ENCODE measurements at regions not wholly inside any gene's neighbourhood (a gene's known extent, or its start where the extent isn't known, plus 50 kb on each side); places are given as distances from the start of the nearest gene placed in this dataset.
"Not testable (repeated sequence)": the region's sequence is repeated elsewhere in the genome, so short reads cannot be mapped to it uniquely, and the experiment has no call there.

DNA sequence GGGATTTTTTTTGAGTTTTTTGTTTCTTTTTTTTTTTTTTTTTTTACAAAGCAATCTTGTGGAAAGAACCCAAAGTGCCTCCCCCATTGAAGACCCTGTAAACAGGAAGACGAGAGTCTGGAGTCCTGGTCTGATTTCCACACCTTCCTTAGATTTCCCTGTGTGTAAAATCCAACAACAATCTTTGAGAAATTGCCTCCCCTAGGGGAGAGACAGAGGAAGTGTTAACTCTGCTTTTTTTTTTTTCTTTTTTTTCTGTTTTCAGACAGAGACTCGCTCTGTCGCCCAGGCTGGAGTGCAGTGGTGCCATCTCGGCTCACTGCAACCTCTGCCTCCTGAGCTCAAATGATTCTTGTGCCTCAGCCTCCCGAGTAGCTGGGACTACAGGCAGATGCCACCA lies 82.0 kb upstream of the CLEC6A start:
- TF ChIP-seq, protein P1, sequence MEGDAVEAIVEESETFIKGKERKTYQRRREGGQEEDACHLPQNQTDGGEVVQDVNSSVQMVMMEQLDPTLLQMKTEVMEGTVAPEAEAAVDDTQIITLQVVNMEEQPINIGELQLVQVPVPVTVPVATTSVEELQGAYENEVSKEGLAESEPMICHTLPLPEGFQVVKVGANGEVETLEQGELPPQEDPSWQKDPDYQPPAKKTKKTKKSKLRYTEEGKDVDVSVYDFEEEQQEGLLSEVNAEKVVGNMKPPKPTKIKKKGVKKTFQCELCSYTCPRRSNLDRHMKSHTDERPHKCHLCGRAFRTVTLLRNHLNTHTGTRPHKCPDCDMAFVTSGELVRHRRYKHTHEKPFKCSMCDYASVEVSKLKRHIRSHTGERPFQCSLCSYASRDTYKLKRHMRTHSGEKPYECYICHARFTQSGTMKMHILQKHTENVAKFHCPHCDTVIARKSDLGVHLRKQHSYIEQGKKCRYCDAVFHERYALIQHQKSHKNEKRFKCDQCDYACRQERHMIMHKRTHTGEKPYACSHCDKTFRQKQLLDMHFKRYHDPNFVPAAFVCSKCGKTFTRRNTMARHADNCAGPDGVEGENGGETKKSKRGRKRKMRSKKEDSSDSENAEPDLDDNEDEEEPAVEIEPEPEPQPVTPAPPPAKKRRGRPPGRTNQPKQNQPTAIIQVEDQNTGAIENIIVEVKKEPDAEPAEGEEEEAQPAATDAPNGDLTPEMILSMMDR (IDR thresholded peaks at IDR 0.05; ENCODE audit: low read depth, low read length, missing control alignments) = peak; percentile 20
- in situ Hi-C loops (cut with HindIII; ENCODE audit: low sequenced_read_pairs); DNase-seq (ENCODE audit: low read depth); H3K4me3 ChIP-seq (ENCODE audit: low read depth, low read length): not testable (repeated sequence)

DNA sequence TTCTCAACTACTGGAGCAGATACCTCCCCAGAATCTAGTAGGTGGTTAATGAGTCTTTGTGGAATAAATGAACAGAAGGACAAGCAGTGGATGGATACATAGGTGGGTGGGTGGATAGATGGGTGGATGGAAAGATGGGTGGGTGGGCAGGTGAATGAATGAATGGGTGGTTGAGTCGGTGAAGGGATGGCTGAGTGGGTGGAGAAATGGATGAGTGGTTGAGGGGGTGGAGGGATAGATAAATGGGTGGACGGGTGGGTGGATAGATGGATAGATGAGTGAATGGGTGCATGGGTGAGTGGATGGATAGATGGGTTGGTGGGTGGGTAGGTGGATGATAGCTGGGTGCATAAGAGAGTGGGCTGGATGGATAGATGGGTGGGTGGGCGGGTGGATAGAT lies 80.6 kb upstream of the CLEC6A start:
- in situ Hi-C loops (cut with HindIII; ENCODE audit: low sequenced_read_pairs); H3K4me3 ChIP-seq (ENCODE audit: low read depth, low read length); DNase-seq (ENCODE audit: low read depth): not testable (repeated sequence)

DNA sequence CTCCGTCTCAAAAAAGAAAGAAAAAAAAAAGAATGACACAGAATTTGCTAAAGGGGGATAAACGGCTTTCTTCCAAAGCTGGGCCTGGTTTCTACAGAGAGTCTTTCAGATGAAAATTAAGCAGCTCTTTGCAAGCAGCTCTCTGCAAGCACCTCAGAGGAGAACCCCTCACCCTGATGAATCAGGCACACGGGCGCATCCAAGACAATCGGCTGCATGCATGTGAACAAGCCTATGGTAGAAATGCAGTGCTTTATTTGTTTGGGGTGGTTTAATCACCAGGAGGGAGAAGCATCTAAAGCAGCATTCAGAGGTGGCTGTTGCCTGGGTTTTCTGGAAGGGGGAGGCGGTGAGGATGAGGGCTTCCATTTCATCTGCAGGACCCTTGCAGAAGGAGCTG lies 78.0 kb upstream of the CLEC6A start:
- in situ Hi-C loops (cut with HindIII; ENCODE audit: low sequenced_read_pairs); DNase-seq (ENCODE audit: low read depth); H3K4me3 ChIP-seq (ENCODE audit: low read depth, low read length): not testable (repeated sequence)

DNA sequence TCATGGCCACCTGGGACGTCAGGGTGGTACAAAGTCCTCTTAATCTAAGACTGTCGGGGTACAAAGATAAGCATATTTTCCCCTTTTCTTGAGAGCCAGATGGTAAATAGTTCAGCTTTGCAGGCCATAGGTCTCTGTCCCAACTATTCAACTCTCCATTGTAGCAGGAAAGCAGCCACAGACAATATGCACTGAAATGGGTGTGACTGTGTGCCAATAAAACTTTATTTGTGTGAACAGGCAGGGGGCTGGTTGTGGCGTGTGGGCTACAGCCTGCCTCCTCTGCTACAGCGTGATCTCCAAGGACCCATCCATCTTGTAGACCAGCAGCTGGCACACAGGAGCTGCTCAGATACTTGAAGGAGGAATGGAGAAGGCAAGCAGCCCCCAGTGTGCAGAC lies 73.2 kb upstream of the CLEC6A start:
- DNase-seq (ENCODE audit: low read depth); in situ Hi-C loops (cut with HindIII; ENCODE audit: low sequenced_read_pairs): not testable (repeated sequence)

DNA sequence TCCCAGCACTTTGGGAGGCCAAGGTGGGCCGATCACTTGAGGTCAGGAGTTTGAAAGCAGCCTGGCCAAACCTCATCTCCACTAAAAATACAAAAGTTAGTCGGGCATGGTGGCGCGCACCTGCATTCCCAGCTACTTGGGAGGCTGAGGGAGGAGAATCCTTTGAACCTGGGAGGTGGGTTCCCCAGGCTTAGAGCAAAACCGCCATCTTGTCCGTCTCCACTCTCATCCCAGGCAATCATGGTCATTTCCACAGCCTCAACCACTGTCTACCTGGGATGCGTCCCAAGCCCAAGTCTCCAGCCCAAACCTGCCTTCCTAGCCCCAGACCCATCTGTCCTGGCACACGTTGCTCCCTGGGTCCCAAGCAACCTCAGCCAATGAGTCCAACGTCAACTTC lies 71.1 kb upstream of the CLEC6A start:
- in situ Hi-C loops (cut with HindIII; ENCODE audit: low sequenced_read_pairs); H3K4me3 ChIP-seq (ENCODE audit: low read depth, low read length); DNase-seq (ENCODE audit: low read depth): not testable (repeated sequence)

More for the DNA sequence above, 73.2 kb upstream of the CLEC6A start:
- not testable (repeated sequence) for H3K4me3 ChIP-seq (ENCODE audit: low read depth, low read length)

DNA sequence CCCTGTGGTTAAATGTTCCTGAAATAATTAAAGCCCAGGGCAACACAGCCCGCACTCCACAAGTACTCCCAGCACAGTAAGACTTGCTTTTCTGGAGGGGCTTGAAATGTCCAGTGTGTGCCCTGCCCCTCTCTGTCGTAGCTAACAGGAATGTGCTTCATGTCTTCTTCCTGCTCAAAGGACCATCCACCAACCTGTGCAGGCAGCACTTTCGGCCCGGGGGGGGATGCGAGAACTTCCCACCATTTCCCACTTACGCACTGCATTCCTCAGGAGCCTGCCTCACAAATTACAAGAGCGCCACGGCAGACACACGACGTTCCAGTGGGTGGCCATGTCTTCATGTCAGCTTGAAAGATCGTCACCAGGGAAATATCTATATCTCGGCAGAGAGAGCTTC lies 70.3 kb upstream of the CLEC6A start:
- DNase-seq (ENCODE audit: low read depth); H3K4me3 ChIP-seq (ENCODE audit: low read depth, low read length); in situ Hi-C loops (cut with HindIII; ENCODE audit: low sequenced_read_pairs): not testable (repeated sequence)

DNA sequence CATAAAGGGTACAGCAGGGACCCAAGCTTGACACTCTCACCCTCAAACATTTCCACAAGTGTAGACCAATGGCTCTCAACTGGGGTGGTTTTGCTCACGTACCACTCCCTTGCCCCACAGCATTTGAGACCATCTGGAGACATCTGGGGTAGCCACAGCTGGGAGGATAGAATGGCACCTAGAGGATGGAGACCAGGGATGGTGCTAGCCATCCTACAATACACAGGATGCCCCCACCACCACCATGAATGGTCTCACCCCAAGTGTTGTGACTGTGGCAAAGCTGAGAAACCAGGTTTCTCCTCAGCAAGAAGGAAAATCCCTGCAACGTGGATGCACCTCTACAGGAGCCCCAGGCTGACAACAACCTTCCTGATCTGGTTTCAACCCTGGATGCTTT lies 69.1 kb upstream of the CLEC6A start:
- in situ Hi-C loops (cut with HindIII; ENCODE audit: low sequenced_read_pairs); H3K4me3 ChIP-seq (ENCODE audit: low read depth, low read length); DNase-seq (ENCODE audit: low read depth): not testable (repeated sequence)

DNA sequence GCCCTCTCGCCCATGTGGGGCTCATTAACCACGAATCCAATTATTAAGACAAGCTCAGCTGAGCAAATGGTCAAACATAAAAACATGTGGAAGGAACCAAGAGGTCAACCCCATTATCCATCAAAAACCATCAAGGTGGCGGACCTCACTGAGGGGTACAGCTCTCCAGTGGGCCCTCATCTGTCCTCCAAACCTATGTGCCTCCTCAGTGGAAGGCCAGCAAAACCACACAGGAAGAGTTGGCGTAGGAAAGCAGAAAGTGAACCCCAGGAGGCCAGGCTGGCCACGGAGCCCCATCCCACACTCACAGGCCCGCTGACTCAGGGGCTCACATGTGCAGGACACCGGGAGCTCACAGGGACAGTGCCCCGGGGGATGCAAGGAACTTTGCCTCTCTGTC lies 66.5 kb upstream of the CLEC6A start:
- DNase-seq (ENCODE audit: low read depth); H3K4me3 ChIP-seq (ENCODE audit: low read depth, low read length); in situ Hi-C loops (cut with HindIII; ENCODE audit: low sequenced_read_pairs): not testable (repeated sequence)

DNA sequence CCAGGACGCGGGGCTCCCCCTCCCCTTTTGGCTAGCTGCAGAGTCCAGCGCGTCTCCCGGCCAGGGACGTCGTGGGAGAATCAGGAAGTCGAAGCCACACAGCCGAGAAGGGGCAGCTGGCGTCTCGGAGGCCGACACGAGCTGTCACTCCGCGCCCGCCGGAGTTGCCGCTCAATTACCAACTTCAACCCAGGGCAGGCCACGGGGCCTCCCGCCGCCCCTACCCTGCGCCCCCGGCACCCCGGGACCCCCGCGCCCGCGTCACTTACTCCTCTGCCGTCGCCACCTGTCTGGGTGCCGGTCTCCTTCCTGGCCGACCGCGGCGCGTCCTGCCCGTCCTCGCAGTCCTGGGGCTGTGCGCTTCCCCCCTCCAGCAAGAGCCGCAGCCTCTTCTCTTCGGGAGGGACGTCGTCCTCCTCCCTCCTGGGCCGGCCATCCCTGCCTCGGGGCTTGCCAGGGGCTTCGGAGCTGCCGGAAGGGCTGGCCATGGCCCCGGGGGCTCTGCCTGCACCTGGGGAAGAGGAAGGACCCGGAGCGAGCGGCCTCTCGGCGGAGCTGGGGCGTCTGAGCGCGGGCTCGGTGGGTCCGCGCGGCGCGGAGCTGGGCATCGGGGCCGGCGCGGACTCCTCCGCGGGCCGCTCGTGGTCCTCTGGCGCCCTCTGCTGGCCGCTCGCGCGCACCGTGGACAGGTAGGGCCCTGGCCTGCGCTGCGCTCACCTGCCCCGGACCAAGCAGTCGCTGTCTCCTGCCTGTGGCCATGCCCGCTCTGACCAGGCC lies 65.6 kb upstream of the CLEC6A start:
- TF ChIP-seq, protein P1 (IDR thresholded peaks at IDR 0.05; ENCODE audit: low read depth, low read length, missing control alignments) = peak; percentile 48
- peak overlapping the region; percentile 34 for H3K4me3 ChIP-seq (ENCODE audit: low read depth, low read length)
- DNase-seq (ENCODE audit: low read depth); in situ Hi-C loops (cut with HindIII; ENCODE audit: low sequenced_read_pairs): not testable (repeated sequence)

DNA sequence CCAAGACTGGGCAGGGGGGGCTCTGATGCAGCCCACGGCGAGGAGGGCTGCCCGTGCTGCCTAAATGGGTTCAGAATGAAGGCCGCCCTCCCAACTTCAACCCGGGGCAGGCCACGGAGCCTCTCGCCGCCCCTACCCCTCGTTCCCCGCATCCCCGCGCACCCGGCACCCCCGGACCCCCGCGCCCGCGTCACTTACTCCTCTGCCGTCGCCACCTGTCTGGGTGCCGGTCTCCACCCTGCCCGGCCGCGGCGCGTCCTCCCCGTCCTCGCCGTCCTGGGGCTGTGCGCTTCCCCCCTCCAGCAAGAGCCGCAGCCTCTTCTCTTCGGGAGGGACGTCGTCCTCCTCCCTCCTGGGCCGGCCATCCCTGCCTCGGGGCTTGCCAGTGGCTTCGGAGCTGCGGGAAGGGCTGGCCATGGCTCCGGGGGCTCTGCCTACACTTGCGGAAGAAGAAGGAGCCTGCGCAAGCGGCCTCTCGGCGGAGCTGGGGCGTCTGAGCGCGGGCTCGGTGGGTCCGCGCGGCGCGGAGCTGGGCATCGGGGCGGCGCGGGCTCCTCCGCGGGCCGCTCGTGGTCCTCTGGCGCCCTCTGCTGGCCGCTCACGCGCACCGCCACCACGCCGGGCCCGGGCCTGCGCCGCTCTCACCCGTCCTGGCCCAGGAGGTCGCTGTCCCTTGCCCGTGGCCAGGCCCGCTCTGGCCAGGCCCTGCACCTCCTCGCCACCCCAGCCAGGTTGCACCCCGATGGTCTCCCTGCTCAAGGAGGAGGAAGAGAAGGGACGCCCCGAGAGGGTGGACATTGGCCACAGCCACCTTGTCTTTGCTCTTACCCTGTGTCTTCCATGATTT lies 59.3 kb upstream of the CLEC6A start:
- peak overlapping the region; percentile 37 for H3K4me3 ChIP-seq (ENCODE audit: low read depth, low read length)
- DNase-seq (ENCODE audit: low read depth); in situ Hi-C loops (cut with HindIII; ENCODE audit: low sequenced_read_pairs): not testable (repeated sequence)
- TF ChIP-seq, protein P1 (IDR thresholded peaks at IDR 0.05; ENCODE audit: low read depth, low read length, missing control alignments) = peak; percentile 47

DNA sequence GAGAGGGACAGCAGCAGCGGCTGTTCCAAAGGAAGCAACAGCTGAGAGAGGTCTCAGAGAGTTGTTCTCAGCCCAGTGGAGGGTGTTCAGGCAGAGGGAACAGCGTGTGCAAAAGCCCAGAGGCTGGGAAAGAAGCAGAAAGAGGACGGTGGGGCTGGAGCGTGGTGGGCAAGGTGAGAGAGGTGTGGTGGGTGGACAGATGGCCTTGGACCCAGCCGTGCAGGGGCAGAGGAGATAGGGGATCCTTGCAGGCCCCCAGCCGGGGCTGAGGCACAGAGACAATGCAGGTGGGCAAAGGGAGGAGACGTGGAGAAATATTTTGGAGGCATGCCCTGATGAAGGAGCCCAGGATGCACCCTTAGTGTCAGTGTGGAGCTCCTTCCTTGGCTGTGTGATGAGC lies 58.4 kb upstream of the CLEC6A start:
- H3K4me3 ChIP-seq (ENCODE audit: low read depth, low read length); in situ Hi-C loops (cut with HindIII; ENCODE audit: low sequenced_read_pairs); DNase-seq (ENCODE audit: low read depth): not testable (repeated sequence)

DNA sequence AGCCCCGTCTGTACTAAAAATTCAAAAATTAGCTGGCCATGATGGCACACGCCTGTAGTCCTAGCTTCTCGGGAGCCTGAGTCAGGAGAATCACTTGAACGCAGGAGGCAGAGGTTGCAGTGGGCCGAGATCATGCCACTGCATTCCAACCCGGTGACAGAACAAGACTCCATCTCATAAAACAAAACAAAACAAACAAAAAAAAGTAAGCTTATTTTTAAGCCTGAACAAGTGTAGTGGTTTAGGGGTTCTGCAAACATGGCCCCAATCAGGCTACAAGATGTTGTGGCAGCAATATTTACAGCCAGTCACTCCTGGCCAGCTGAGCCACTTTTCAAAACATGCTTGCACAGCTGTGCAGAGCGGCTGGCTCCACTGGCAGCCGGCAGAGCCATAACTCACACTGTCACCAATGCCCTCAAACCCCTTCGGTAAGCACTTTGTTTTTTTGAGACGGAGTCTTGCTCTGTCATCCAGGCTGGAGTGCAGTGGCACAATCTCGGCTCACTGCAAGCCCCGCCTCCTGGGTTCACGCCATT lies 56.2 kb upstream of the CLEC6A start:
- H3K4me3 ChIP-seq (ENCODE audit: low read depth, low read length); DNase-seq (ENCODE audit: low read depth); in situ Hi-C loops (cut with HindIII; ENCODE audit: low sequenced_read_pairs): not testable (repeated sequence)

DNA sequence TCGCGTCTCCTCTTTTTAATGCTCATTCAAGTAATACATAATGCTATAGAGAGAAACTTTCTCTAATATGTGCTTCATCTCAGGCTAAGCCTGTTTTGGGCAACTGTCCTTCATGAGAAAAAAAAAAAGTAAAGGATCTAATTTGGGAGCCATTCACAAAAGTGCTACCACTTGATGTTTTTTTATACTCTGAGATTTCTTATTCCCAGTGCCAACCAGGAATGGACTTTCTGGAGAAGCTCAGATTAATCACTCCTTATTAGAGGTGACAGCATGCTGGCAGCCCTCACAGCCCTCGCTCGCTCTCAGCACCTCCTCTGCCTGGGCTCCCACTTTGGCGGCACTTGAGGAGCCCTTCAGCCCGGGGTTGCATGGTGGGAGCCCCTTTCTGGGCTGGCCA lies 51.9 kb upstream of the CLEC6A start:
- H3K4me3 ChIP-seq (ENCODE audit: low read depth, low read length); DNase-seq (ENCODE audit: low read depth); in situ Hi-C loops (cut with HindIII; ENCODE audit: low sequenced_read_pairs): not testable (repeated sequence)

DNA sequence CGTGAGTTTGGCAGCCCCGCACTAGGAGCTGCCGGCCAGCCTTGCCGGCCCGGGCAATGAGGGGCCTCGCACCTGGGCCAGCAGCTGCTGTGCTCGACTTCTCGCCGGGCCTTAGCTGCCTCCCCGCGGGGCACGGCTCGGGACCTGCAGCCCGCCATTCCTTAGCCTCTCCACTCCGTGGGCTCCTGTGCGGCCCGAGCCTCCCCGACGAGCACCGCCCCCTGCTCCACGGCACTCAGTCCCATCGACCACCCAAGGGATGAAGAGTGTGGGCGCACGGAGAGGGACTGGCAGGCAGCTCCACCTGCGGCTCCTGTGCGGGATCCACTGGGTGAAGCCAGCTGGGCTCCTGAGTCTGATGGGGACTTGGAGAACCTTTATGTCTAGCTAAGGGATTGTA lies 51.4 kb upstream of the CLEC6A start:
- in situ Hi-C loops (cut with HindIII; ENCODE audit: low sequenced_read_pairs); DNase-seq (ENCODE audit: low read depth); H3K4me3 ChIP-seq (ENCODE audit: low read depth, low read length): not testable (repeated sequence)
